Midbrain (tissue), 1 donor: ENCODE measurements at regions not wholly inside any gene's neighbourhood (a gene's known extent, or its start where the extent isn't known, plus 50 kb on each side); places are given as distances from the start of the nearest gene placed in this dataset.

Source experiments
- DNase-seq: peaks from one replicate; lab custom pipeline; 2025; lab: John Stamatoyannopoulos, UW

DNA sequence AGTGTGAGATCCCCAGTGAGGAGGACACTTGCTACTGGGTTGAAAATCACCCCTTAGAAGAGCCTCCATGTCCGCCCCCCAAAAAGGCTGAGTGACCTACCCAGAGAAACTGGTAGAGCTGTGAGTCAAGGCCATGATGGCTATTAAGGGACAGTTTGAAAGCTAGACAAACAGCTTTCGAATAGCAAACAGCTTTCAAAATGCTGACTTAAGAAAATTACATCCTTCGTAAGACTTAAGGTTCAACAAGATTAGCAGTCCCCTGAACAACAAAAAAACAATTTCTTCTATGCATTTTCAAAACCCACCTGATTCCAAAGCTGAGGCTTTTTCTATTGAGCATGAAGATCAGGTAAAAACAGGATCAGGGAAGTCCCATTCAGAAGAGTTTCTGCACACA, 269.7 kb upstream of the SOX2 start:
- no peak for DNase-seq

DNA sequence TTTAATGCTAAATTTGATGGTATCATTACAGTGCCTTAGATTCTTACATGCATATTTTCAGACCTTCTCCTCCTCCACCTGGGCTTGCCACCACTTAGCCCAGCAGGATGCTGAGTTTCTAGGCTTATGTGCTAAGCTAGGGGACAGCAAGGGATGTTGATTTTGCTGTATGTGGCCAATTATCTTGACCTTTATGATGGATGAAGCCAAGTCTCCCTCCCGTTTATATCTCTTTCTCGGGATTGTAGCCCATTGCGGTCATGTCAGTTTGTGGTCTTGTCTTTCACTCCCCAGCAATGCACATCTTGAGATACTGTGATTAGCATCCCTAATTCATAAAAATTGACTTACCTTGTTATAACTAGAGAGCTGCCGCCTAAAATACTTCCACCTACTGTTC, 278.7 kb upstream of the SOX2 start:
- DNase-seq = no peak

DNA sequence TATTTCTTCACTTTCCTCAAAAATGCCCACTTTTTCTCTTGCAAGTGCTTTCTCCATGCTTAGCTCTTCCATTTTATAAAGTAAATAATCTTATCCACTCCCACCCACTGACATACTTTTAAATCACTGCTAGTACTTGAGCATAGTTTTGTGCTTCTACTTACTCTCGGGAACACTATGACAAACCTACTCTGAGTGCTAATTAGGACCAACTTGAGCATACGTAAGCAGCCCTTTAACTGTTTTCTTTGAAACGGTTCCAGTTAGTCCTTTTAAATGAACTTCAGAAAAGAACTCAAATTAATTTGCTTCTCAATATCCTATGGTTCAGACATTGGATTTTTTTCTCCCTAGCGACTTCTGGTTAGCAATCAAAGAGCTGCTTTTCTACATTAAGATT, 280.0 kb upstream of the SOX2 start:
- peak; percentile 18 for DNase-seq

DNA sequence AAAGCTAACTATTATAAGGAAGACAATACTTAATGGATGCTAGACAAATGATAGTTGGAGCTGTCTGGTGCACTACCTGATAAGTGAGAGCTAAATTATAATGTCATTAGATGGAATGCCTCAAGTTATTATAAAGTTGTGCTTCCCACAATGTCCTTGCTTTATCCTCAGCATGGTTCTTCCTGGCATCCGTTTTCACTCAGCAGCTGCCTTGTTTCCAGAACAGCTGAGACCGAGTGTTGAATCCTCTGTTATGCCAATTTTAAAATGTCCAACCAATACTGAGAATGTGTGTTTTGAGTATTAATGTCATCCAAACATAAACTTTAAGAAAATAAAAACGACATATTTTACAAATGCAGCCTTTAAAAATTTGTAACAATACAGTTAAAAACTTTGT, 286.7 kb upstream of the SOX2 start:
- DNase-seq = no peak

DNA sequence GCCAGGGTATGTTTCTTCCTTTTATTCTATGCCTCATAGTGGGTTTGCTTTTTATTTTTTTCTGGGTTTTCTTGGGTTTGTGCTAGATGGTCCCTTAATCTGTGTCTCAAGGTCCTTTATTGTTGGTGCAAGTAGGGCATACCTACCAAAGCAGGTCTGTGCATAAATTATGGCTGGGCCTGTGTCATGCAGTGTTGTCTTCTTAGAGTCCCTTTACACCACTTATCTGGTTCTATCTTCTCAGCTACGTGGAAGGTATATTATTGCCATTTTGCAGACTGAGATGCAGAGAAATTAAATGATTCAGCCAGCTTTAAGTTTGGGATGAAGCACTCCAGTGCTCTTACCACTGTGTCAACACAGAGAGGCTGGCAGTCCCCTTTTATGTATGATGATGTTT, 293.5 kb upstream of the SOX2 start:
- no peak for DNase-seq

DNA sequence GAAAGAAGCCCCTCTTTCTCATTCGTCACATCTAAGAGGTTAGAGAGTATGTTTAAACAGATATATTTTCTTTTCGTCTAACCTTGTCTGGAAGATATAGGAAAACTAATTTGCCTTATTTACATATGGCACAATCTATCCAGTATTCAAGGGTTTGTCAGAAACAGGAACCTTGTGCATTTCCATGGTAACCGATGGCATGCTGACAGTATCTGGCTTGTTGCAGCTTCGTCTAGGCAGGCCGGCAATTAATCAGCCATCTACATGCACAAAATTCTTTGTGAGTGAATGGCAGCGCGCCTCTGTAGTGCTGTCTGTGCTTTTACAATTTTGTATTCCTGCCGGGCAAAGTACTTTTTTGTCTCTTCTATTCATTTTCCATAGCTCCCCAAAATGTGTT, 294.0 kb upstream of the SOX2 start:
- DNase-seq = peak; percentile 65

DNA sequence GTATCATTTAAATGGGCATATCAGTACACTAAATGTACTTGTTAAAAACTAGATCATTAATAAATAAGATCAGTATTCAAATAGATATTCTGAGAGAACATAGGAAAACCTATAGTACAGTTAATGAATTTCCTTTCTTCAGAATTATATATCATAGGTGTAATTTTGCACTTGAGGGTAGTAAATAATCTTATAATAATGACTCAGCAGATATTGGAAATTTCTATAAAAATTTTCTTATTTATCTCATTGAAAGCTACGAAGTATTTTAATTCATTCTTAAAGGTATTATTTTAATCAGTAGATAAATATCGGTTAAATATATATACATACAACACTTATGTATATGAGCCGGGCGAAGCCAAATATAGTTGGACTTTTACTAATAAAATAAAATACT, 300.9 kb upstream of the SOX2 start:
- no peak for DNase-seq

DNA sequence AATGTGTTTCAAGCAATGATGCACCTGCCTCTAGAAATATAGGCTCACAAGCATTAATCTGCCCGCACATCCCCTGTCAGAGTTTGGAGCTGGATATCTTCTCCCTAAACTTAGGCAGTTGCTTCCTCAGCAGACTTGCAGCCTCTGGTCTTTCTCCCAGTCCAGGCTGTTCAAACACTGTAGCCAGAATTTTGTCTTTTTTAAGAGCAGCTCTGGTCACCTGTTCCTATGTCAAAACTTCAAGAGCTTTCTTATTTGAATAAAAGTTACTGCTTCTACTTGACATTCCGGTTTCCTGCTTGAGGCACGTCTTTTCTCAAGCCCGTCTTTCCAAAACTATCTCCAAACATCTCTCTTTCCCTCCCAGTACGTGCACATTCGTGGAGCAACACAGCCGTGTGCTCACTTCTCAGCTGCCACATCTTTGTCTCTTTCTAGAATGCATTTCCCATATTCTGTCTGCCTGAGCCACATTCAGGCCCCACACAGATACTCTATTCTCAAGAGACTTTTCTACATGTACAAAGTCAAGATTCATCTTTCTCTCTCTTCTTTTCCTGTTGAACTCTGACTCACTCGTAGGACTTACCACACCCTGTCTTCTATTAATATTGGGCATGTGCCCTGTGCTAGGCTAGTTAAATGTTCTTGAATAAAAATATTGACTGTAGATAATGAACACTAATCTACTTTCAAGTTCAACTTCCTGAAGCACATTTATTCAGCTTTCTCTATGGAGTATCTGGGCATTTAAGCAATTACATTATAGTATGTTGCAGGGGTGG, 307.7 kb upstream of the SOX2 start:
- no peak for DNase-seq

DNA sequence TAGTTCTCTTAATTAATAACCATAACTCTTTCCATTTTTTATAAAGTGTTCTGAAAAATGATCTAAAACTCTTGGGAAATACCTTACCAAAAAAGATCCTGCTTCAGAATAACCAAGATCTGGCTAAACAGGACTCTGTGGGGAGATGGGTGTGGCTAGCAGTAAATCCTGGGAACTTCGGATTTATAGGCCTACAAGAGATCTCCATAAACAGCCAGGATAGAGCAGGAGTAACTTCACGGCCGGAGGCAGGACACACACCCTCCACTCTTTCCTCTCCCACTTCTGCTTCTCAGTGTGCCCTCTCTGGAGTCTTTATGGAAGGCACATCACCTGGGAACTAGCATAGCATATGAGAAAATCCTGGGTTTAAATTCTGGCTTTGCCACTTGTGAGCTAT, 309.4 kb upstream of the SOX2 start:
- DNase-seq = no peak

DNA sequence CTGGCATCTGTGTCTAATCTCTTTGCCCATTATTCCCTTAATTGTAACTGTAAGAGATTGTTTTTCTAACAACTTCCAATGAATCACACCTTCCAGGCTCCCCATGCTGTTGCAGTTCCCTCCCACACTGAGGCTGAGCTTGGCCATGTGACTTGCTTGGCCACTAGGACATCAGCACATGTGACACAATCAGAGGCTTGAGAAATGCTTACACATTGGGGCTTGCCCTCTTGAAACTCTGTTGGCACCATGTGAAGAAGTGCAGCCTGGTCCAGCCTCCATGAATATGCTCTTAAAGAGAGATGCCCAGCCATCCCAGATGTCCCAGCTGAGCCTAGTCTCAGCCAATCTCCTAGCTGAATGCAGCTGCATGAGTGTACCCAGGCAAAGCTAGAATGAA, 326.8 kb upstream of the SOX2 start:
- no peak for DNase-seq

DNA sequence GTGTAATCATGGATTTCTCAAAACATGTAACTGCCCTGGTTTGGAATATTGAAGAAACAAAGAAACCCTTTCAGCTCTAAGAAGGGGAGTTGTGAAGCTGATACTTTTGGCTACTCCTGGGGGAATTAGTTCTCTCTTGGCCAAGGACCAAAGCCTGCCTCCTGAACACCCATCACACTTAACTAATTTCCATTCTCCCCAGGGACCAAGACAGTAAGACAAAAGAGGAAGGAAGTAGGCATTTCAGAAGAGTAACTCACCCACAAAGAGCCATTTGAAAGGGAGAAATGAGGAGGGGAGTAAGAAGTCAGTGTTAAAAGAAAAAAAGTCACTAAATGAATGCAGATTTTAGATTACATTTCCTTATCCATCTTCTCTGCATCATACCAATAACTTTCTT, 328.0 kb upstream of the SOX2 start:
- no peak for DNase-seq

DNA sequence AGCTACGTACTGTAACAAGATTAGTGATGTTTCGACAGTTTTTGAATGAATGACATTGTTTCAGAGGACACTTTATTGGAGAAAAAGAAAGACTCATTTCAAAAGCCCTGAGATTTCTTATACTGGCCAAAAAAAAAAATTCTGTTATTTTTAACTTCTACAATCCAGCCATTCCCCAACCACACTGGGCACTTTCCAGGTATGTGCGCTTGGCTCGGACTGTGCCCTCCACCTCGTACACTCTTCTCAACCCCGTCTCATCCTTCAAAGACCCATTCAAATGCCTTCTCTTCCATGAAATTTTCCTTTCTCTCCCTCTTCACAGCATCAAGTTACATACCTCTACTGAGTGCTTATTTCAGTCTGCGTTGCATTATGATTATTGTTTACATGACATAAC, 328.5 kb upstream of the SOX2 start:
- DNase-seq = no peak

DNA sequence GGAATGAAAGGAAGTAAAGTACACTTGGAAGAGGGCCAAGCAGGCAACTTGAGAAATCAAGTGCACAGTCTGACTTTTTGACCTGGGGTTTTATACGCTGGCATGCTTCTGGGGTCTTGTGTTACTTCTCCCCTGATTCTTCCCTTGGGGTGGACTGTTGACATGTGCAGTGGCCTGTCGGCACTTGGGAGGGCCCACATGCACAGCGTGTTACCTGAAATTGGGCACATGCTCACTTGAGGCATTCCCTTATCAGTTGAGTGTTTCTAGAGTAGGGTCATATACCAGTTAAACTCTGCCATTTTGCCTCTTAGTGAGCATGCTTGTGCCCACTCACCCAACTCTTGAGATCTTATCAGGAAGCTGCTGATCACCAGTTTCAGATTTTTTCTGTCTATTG, 329.1 kb upstream of the SOX2 start:
- DNase-seq = no peak

DNA sequence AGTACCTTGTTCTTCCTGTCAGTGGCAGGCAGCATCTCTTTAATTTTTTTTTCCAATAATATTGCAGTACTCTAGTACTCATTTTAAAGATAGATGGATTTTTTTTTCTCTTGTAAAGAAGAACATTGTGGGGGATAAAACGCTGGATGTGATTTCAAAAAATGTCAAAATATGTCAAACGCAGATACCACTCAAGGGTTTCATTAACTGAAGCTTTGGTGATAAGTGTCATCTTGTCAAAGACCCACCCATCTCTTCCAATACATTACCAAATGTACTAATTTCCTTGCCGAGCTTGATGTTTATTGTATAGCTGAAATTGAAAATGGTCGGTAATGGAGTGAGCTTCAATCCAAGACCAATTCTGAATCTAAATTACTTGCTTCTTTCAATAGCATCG, 332.4 kb upstream of the SOX2 start:
- DNase-seq = no peak

DNA sequence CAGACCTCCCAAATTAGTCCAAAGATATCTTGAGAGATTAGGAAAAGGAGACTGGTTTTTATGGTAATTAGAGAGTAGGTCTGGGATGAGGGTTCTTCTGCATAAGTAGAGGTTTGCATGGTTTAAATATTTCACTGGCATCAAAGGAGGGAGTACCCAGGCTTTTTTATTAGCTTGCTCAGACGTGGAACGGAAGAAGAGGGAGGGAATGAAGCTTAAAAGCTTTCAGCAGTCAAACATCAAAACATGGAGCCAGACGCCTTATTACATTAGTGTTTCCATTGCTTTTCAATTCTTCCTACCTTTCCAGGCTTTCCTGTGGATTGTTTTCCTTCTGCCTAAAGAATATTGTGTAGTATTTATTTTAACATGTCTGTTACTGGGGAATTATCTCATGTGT, 342.1 kb upstream of the SOX2 start:
- DNase-seq = no peak

DNA sequence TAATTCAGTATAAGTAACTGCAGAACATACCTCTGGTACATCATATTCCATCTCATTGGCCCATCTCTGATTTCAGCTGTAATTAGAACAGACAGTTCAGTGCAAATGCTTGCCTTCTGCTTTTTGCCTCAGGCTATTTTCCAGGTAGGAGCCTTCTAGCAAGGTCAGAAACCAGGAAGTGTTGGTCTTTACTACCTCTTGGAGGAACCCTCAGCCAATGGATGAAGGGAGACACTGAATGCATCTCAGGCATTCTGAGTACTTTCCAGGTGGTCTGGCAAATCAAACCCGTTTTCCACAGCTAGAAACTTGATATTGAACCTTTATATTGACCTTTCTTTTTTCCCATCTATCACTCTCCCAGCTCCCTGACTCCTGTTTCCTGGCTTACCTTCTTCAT, 348.5 kb upstream of the SOX2 start:
- no peak for DNase-seq

DNA sequence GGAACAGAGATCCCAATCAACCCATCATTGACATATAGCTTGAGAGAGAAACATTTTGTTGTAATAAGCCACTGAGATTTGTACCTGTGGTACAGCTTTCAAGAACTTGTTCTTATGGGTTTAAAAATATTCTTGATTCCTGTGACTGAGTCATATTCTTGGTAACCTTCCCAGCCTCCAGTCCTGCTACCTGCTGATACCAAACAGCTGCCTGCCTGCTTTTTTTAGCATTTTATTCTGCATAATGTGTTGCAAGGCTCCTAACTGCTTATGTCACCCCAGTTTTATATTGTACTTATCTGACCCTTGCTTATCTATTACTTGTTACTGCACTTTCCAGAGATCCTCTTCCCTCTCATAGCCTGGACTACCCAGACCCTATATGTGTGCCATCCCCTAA, 349.3 kb upstream of the SOX2 start:
- DNase-seq = no peak

DNA sequence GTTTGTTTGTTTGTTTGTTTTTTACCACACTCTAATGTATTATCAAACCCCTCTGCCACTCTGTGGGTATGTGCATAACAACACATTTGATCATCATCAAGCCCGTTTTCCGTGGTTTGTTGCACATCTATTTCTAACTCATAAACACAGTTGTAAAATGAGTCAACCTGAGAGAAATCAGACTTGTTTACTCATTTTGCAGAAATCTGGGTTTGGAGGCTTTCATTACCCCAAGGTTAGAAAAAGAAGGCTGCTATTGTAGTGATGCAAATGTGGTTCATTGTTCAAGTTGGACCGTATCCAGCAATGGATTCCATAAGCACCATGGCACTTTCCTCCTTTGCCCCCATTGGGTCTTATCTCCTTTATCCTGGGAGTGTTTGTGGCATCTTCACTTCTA, 353.2 kb upstream of the SOX2 start:
- DNase-seq = no peak

DNA sequence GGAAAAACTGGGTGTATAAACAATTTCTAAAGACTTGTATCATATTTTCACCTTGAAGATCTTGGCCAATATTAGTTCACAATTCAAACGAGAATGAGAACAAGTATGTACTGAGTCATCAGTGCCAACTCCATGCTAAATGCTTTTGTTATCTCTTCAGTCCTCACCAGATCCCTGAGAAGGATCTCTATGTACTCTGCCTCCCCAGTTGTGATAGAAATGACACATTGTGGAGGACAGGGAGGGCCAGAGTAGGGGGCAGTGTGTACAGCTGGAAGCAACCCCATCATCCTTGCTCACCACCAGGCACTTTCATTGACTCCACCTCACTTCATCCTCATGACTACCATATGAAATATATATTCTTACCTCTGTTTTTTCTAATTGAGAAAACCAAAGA, 353.7 kb upstream of the SOX2 start:
- DNase-seq = no peak

DNA sequence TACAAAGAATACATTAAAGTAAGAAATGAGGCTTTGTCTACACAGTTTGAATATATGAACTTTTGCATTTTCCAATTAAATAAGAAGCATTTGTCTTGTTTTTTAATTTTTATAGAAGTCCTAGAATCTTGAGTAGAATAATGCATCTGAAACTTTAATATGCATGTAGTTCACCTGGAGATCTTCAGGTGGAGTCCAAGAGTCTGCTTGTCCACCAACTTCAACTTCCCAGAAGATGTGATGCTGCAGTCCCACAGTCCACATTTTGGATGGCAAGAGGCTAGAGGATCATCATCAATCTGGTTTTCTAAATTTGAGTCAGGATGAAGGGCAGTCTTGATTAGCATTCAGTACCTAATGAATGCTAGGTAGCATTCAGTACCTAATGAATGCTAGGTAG, 357.6 kb upstream of the SOX2 start:
- no peak for DNase-seq

DNA sequence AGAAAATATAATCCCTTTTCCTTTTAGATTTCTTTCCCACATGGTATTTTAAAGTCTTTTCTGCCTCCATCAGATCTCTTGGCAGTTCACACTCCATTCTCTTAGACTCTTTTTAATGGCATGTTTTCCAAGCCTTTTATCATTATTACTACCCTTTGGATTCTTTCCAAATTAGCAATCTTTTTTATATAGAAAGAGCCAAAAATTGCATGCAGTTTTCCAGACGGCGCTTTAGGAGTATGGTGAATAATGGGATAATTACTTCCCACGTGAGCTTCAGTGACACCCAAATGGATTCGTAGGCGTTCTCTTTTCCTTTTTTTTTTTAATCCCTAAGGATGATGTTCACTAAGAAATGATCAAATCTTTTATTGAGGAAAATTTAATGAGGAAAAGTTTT, 354.8 kb upstream of the DNAJC19 start:
- no peak for DNase-seq

DNA sequence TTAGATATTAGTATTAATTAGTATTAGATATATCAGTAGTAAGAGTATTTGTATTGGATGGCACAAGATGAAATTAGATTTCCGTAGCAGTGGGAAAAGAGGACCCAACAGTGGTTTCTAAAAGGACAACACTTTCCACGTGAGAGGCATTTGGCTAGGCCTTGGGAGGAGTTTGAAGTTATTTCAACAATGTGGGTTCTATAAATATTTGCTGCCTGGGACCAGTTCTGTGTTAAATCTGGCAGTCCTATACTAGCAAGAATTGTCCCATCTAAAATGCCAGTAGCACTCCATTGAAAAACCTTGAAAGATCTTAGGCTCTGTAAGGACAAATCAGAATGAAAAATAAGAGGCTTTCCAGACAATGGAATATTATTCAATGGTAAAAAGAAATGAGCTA, 347.1 kb upstream of the DNAJC19 start:
- no peak for DNase-seq

DNA sequence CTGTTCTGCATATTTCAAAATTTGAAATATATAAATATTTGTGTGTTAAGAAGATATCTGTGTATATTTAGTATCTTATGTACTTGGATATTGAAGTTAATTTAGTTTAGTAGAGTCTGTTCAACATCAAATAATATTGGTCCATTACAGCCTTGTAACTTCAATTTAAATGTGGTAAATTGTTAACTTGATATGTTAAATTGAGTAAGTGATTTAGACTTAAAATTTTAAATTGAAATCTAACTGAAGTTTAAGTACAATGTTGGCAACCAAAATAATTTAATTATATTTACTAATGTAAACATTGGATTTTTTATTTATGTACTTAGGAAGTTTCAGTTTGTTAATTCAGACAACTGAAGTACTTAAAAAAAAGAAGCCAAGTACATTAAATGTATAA, 343.9 kb upstream of the DNAJC19 start:
- DNase-seq = no peak

DNA sequence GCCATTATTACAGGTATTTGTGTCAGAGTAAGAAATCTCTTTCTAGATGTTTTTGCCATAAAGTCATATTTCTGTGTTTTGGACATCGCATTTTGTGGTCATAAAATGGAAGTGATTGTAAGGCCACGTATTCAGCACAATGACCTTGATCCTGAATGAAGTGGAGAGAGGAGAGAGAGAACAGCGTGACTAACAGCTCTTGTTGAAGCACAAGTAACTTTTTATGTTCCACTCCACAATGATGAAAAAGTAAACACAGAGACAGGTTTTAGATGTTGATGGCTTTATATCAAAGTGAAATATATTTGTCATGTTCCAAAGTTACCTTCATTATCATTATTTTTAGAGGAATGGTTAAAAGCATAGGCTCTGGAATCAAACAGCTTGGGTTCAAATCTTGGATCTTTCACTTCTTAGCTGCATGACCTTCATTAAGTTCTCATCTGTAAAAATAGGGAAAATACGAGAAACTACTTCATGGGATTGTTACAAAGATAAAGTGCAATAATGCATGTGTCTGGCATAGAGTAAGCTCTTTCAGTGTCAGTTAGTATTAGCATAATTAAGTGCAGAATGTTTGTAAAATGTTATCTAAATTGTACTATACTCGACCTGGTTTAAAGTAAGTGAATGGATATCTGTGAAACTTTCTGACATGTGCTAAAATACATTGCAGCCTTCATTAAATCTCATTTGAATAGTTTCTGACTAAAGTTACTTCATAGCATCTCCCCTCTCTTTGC, 341.5 kb upstream of the DNAJC19 start:
- no peak for DNase-seq
